Erythroblast (primary cell): ENCODE measurements at regions not wholly inside any gene's neighbourhood (a gene's known extent, or its start where the extent isn't known, plus 50 kb on each side); places are given as distances from the start of the nearest gene placed in this dataset.

Source experiments
- GATA1 ChIP-seq: IDR thresholded peaks from 2 replicates; pipeline ENCODE4 v1.6.1; 2011; ENCODE audit warnings: low read depth, mild to moderate bottlenecking, control low read depth, low read length, moderate library complexity
- POLR2A ChIP-seq: IDR thresholded peaks from 2 replicates; pipeline ENCODE4 v1.6.1; 2011; ENCODE audit warnings: mild to moderate bottlenecking, low read length

DNA sequence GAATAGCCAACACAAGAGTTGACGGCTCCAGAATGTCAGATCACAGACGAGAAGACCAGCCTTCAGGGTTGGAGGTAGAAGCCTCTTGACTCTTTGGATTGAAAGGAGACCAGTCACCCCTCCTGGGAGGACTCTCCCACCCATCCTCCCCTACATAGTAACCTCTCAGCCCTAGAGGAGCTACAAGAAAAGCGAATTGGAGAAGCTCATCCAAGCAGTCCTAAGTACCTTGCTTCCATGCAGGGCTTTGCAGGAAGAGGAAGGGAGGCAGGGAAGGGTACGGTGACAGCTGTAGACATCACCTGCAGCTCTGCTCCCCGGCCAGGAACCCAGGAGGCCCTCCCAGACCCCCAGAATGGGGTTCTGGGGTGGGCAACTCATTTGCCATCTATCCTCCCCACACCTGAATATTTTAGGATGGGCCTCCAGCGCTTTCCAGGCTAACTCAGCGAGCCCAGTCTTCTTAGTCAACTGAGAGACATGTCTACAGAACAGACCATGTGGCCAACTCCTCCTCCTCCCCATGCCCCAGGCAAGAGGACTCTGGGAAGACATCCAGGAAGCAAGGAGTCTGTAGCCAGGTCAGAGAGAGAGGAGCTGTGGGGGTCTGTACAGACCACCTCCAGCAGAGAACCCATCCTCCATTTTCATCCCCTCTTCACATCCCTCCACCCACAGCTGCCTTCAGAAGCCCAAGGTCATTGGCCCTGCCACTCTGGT lies 55.6 kb upstream of the LBX1 start:
- TF ChIP-seq POLR2A = no peak
- TF ChIP-seq GATA1 = no peak
